HEK293 (cell line): ENCODE measurements at regions not wholly inside any gene's neighbourhood (a gene's known extent, or its start where the extent isn't known, plus 50 kb on each side); places are given as distances from the start of the nearest gene placed in this dataset.
A peak's percentile ranks its signal among the peaks of the same experiment; 100 is the strongest.

Experiments used
- BCL6B ChIP-seq: fragments of 450-650 bp; formaldehyde crosslinking; IDR thresholded peaks from 2 replicates; pipeline ENCODE4 v1.5.1; 2017; ENCODE audit warnings: missing biosample characterization, missing genetic modification characterization
- FEZF1 ChIP-seq: fragments of 450-650 bp; formaldehyde crosslinking; IDR thresholded peaks from 2 replicates; pipeline ENCODE4 v1.5.1; 2016; ENCODE audit warnings: missing biosample characterization, missing genetic modification characterization
- GLI4 ChIP-seq: fragments of 450-650 bp; formaldehyde crosslinking; IDR thresholded peaks from 2 replicates; pipeline ENCODE4 v1.5.1; 2016; ENCODE audit warnings: missing biosample characterization, missing genetic modification characterization
- GLIS2 ChIP-seq: fragments of 450-650 bp; formaldehyde crosslinking; IDR thresholded peaks from 2 replicates; pipeline ENCODE4 v1.5.1; 2016; ENCODE audit warnings: missing biosample characterization, missing genetic modification characterization
- HOXC10 ChIP-seq: sonication (generic); formaldehyde crosslinking; IDR thresholded peaks from 2 replicates; pipeline ENCODE4 v1.8.1; 2023; ENCODE audit warnings: mild to moderate bottlenecking, missing genetic modification reagents
- HOXD13 ChIP-seq: sonication (generic); formaldehyde crosslinking; IDR thresholded peaks from 2 replicates; pipeline ENCODE4 v1.8.0; 2022; ENCODE audit warnings: missing genetic modification reagents, borderline replicate concordance
- KLF7 ChIP-seq: fragments of 450-650 bp; formaldehyde crosslinking; IDR thresholded peaks from 2 replicates; pipeline ENCODE4 v1.5.1; 2016; ENCODE audit warnings: missing biosample characterization, missing genetic modification characterization, borderline replicate concordance
- PBX3 ChIP-seq: sonication (generic); formaldehyde crosslinking; IDR thresholded peaks from 2 replicates; pipeline ENCODE4 v1.8.1; 2022; ENCODE audit warnings: mild to moderate bottlenecking, moderate library complexity, missing genetic modification reagents
- PRDM2 ChIP-seq: fragments of 450-650 bp; formaldehyde crosslinking; IDR thresholded peaks from 2 replicates; pipeline ENCODE4 v1.5.1; 2016; ENCODE audit warnings: missing biosample characterization, missing genetic modification characterization, borderline replicate concordance
- RBAK ChIP-seq: fragments of 450-650 bp; formaldehyde crosslinking; IDR thresholded peaks from 2 replicates; pipeline ENCODE4 v1.5.1; 2016; ENCODE audit warnings: missing biosample characterization, missing genetic modification characterization
- SCRT2 ChIP-seq: fragments of 450-650 bp; formaldehyde crosslinking; IDR thresholded peaks from 2 replicates; pipeline ENCODE4 v1.5.1; 2016; ENCODE audit warnings: missing biosample characterization, missing genetic modification characterization
- SP2 ChIP-seq: fragments of 450-650 bp; formaldehyde crosslinking; IDR thresholded peaks from 2 replicates; pipeline ENCODE4 v1.5.1; 2016; ENCODE audit warnings: missing biosample characterization, missing genetic modification characterization
- ZBTB21 ChIP-seq: fragments of 450-650 bp; formaldehyde crosslinking; IDR thresholded peaks from 2 replicates; pipeline ENCODE4 v1.5.1; 2017; ENCODE audit warnings: missing biosample characterization, missing genetic modification characterization
- ZBTB6 ChIP-seq: fragments of 450-650 bp; formaldehyde crosslinking; IDR thresholded peaks from 2 replicates; pipeline ENCODE4 v1.5.1; 2017; ENCODE audit warnings: missing biosample characterization, missing genetic modification characterization
- ZFP37 ChIP-seq: fragments of 450-650 bp; formaldehyde crosslinking; IDR thresholded peaks from 2 replicates; pipeline ENCODE4 v1.5.1; 2016; ENCODE audit warnings: missing biosample characterization, missing genetic modification characterization
- ZNF132 ChIP-seq: fragments of 450-650 bp; formaldehyde crosslinking; IDR thresholded peaks from 2 replicates; pipeline ENCODE4 v1.5.1; 2017; ENCODE audit warnings: missing biosample characterization, missing genetic modification characterization, borderline replicate concordance
- ZNF146 ChIP-seq: fragments of 450-650 bp; formaldehyde crosslinking; IDR thresholded peaks from 2 replicates; pipeline ENCODE4 v1.5.1; 2016; ENCODE audit warnings: missing biosample characterization, missing genetic modification characterization
- ZNF16 ChIP-seq: fragments of 450-650 bp; formaldehyde crosslinking; IDR thresholded peaks from 2 replicates; pipeline ENCODE4 v1.5.1; 2016; ENCODE audit warnings: low read depth, missing biosample characterization, missing genetic modification characterization
- ZNF19 ChIP-seq: fragments of 450-650 bp; formaldehyde crosslinking; IDR thresholded peaks from 2 replicates; pipeline ENCODE4; 2016; ENCODE audit warnings: missing biosample characterization, missing genetic modification characterization, low read depth
- ZNF221 ChIP-seq: fragments of 450-650 bp; formaldehyde crosslinking; IDR thresholded peaks from 2 replicates; pipeline ENCODE4 v1.5.1; 2017; ENCODE audit warnings: missing biosample characterization, missing genetic modification characterization, borderline replicate concordance
- ZNF24 ChIP-seq: fragments of 450-650 bp; formaldehyde crosslinking; IDR thresholded peaks from 2 replicates; pipeline ENCODE4 v1.5.1; 2016; ENCODE audit warnings: missing biosample characterization, missing genetic modification characterization
- ZNF248 ChIP-seq: fragments of 450-650 bp; formaldehyde crosslinking; IDR thresholded peaks from 2 replicates; pipeline ENCODE4 v1.5.1; 2017; ENCODE audit warnings: missing biosample characterization, missing genetic modification characterization
- ZNF398 ChIP-seq: fragments of 450-650 bp; formaldehyde crosslinking; IDR thresholded peaks from 2 replicates; pipeline ENCODE4 v1.5.1; 2017; ENCODE audit warnings: missing biosample characterization, missing genetic modification characterization
- ZNF530 ChIP-seq: fragments of 450-650 bp; formaldehyde crosslinking; IDR thresholded peaks from 2 replicates; pipeline ENCODE4 v1.5.1; 2016; ENCODE audit warnings: low read depth, missing biosample characterization, missing genetic modification characterization
- ZNF561 ChIP-seq: fragments of 450-650 bp; IDR thresholded peaks from 2 replicates; pipeline ENCODE4 v1.5.1; 2018; ENCODE audit warnings: missing biosample characterization, missing genetic modification characterization, borderline replicate concordance
- ZNF571 ChIP-seq: fragments of 450-650 bp; formaldehyde crosslinking; IDR thresholded peaks from 2 replicates; pipeline ENCODE4 v1.5.0; 2017; ENCODE audit warnings: missing biosample characterization, missing genetic modification characterization
- ZNF629 ChIP-seq: fragments of 450-650 bp; formaldehyde crosslinking; IDR thresholded peaks from 2 replicates; pipeline ENCODE4 v1.5.1; 2017; ENCODE audit warnings: missing biosample characterization, missing genetic modification characterization
- ZNF670 ChIP-seq: fragments of 450-650 bp; formaldehyde crosslinking; IDR thresholded peaks from 2 replicates; pipeline ENCODE4 v1.5.1; 2016; ENCODE audit warnings: missing biosample characterization, missing genetic modification characterization, low read depth
- ZNF777 ChIP-seq: fragments of 450-650 bp; formaldehyde crosslinking; IDR thresholded peaks from 2 replicates; pipeline ENCODE4 v1.5.1; 2017; ENCODE audit warnings: missing biosample characterization, missing genetic modification characterization, borderline replicate concordance
- ZNF843 ChIP-seq: fragments of 450-650 bp; formaldehyde crosslinking; IDR thresholded peaks from 2 replicates; pipeline ENCODE4 v1.5.1; 2016; ENCODE audit warnings: missing biosample characterization, missing genetic modification characterization

GRCh38 chr16:51431517-51432241 lies 280.6 kb upstream of the SALL1 start (continued):
- TF ChIP-seq BCL6B (no peak), ZNF629 (tag by site-specific recombination) (peak; percentile 65; the same call in 1 of the 2 replicates), GLIS2 (tag by site-specific recombination) (no peak), GLI4 (tag by site-specific recombination) (no peak), PBX3 (CRISPR knock-in tag) (no peak), PRDM2 (tag by site-specific recombination) (no peak), ZBTB21 (tag by site-specific recombination) (peak; percentile 60; the same call in 1 of the 2 replicates), HOXD13 (no peak), ZFP37 (tag by site-specific recombination) (no peak), ZNF530 (tag by site-specific recombination) (no peak), ZNF132 (tag by site-specific recombination) (no peak), ZNF571 (tag by site-specific recombination) (no peak), ZNF221 (tag by site-specific recombination) (no peak), RBAK (tag by site-specific recombination) (0 out of 2 replicates have a peak, but pooled peaks have one; percentile 24), ZNF146 (tag by site-specific recombination) (no peak), SCRT2 (no peak), ZNF670 (tag by site-specific recombination) (no peak), FEZF1 (peak; percentile 85), ZNF561 (0 out of 2 replicates have a peak, but pooled peaks have one; percentile 32), ZNF843 (tag by site-specific recombination) (0 out of 2 replicates have a peak, but pooled peaks have one; percentile 49), HOXC10 (CRISPR knock-in tag) (no peak), ZBTB6 (tag by site-specific recombination) (no peak), ZNF777 (tag by site-specific recombination) (no peak), ZNF248 (tag by site-specific recombination) (no peak), ZNF24 (tag by site-specific recombination) (peak; percentile 70), ZNF398 (tag by site-specific recombination) (no peak), KLF7 (tag by site-specific recombination) (no peak), SP2 (no peak), ZNF16 (tag by site-specific recombination) (no peak), ZNF19 (tag by site-specific recombination) (no peak)
